Astrocyte (in vitro differentiated cells and primary cell): ENCODE measurements at regions not wholly inside any gene's neighbourhood (a gene's known extent, or its start where the extent isn't known, plus 50 kb on each side); places are given as distances from the start of the nearest gene placed in this dataset.

Experiments used
- CTCF ChIP-seq: IDR thresholded peaks from 2 replicates; pipeline ENCODE4 v1.5.1; 2011; ENCODE audit warnings: low read depth, mild to moderate bottlenecking, inconsistent platforms, low read length, moderate library complexity; ENCODE audit not compliant: insufficient read depth
- EZH2 ChIP-seq: IDR thresholded peaks from 2 replicates; pipeline ENCODE4 v1.6.1; 2012; ENCODE audit warnings: mild to moderate bottlenecking, low read length, inconsistent platforms; ENCODE audit not compliant: insufficient read depth

GRCh38 chr3:193951859-193952258 is 184.1 kb upstream of the HES1 start:
- TF ChIP-seq CTCF (no peak), EZH2 (no peak)
